ENCODE measurements at regions not wholly inside any gene's neighbourhood (a gene's known extent, or its start where the extent isn't known, plus 50 kb on each side); places are given as distances from the start of the nearest gene placed in this dataset.

DNA sequence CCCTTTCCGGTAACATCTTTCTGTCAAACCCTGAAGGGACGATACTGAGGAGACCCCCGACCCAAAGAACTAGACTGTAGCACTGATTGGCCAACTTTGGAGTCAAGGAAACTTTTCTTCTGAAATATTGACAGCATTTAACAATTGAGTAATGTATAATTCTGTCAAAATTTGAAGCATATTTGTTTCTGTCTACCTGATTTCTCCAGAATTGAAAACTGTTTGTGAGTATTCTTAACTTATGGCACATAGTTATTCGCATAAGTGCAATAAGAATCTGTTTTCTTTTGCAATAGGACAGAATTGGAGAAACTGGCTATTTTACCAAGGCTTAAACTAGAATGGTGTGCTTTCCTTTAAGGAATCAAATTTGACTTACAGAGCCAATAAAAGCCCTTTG lies 267.1 kb upstream of the FOXN3 start:
- 95 to 96% methylated on average over 4 of the region's 4 CpGs for WGBS, 2 donors
- H3K4me1 ChIP-seq, result peaks cover 0 to 33% (median 0%) of the 10 kb centered on the region in 9 donors
- DNase-seq, result no peak
- no peaks in the 10 kb centered on the region for H3K27me3 ChIP-seq
- H3K27ac ChIP-seq, result no peak overlapping the region
- H3K9me3 ChIP-seq, result peaks cover 0 to 14% (median 0%) of the 10 kb centered on the region in 11 donors
- H3K4me3 ChIP-seq, result no peak overlapping the region
- intact Hi-C loops (cut with DNase I), result no loop called here
- ATAC-seq, result no peak
- H3K36me3 ChIP-seq, result no peaks in the 10 kb centered on the region
- no peak for TF ChIP-seq CTCF (IDR thresholded peaks at IDR 0.05)

- ATAC-seq, result peak in 6 of 8 donors; percentile 43 to 84 (median 56)
- H3K4me3 ChIP-seq, result no peak overlapping the region
Observed at GRCh38 chr14:89681086-89682018, 264.3 kb upstream of the FOXN3 start.

DNA sequence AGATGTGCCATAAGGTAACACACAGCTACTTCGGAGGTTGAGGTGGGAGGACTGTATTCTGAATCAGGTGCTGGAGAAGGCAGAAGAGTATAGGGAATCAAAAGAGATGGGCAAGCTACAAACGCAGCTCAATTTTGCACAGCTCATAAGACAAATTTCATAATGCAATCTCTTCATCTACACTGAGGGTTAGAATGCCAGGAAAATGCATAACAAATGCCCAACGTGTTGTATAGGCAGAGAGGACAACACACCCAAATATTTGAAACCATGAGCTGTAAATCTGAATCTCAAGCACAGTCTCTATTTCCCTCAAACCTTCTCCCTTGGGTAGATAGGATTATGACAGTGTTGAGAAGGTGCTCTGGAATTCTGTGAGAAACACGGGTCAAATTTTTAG lies 263.1 kb upstream of the FOXN3 start:
- Histone ChIP-seq H3K27me3 (no peaks in the 10 kb centered on the region), H3K4me1 (peaks cover 0 to 36% (median 4%) of the 10 kb centered on the region in 9 donors), H3K27ac (peak overlapping the region in 1 of 10 donors; percentile 55), H3K36me3 (no peaks in the 10 kb centered on the region), H3K4me3 (no peak overlapping the region), H3K9me3 (peaks cover 0 to 14% (median 0%) of the 10 kb centered on the region in 11 donors)
- 85 to 90% methylated on average over 4 of the region's 4 CpGs for WGBS, 2 donors
- intact Hi-C loops (cut with DNase I), result no loop called here
- no peak for DNase-seq
- ATAC-seq, result no peak
- TF ChIP-seq CTCF (IDR thresholded peaks at IDR 0.05), result no peak

More at GRCh38 chr14:89681086-89682018, 264.3 kb upstream of the FOXN3 start:
- TF ChIP-seq CTCF (IDR thresholded peaks at IDR 0.05), result no peak
- Histone ChIP-seq H3K27me3 (no peaks in the 10 kb centered on the region), H3K4me1 (peaks cover 0 to 36% (median 4%) of the 10 kb centered on the region in 9 donors), H3K9me3 (peaks cover 0 to 14% (median 0%) of the 10 kb centered on the region in 11 donors), H3K36me3 (no peaks in the 10 kb centered on the region), H3K27ac (peak overlapping the region in 1 of 10 donors; percentile 55)
- intact Hi-C loops (cut with DNase I), result no loop called here
- no peak for DNase-seq
- WGBS, 2 donors, result 80 to 84% methylated on average over 9 of the region's 9 CpGs

GRCh38 chr14:89678768-89679167 lies 261.7 kb upstream of the FOXN3 start:
- DNase-seq (no peak), ATAC-seq (peak in 2 of 8 donors; percentile 44 to 50)
- TF ChIP-seq CTCF (IDR thresholded peaks at IDR 0.05), result no peak
- Histone ChIP-seq H3K27ac (no peak overlapping the region), H3K27me3 (no peaks in the 10 kb centered on the region), H3K4me3 (no peak overlapping the region), H3K4me1 (peaks cover 0 to 36% (median 4%) of the 10 kb centered on the region in 9 donors), H3K9me3 (peaks cover 0 to 7% (median 0%) of the 10 kb centered on the region in 11 donors), H3K36me3 (no peaks in the 10 kb centered on the region)
- WGBS, 2 donors, result 27 to 42% methylated on average over 2 of the region's 2 CpGs
- intact Hi-C loops (cut with DNase I), result loop anchor here in 1 of 10 donors (5.0 kb wide), 1 partner anchor 774 kb away; no protein-coding TSS in a partner anchor
